NCI-H526 (cell line): ENCODE measurements at regions not wholly inside any gene's neighbourhood (a gene's known extent, or its start where the extent isn't known, plus 50 kb on each side); places are given as distances from the start of the nearest gene placed in this dataset.
"Not testable (repeated sequence)": the region's sequence is repeated elsewhere in the genome, so short reads cannot be mapped to it uniquely, and the experiment has no call there.

Source experiments
- DNase-seq, 2 experiments: peaks; one replicate each; lab custom pipeline; 2025; lab: John Stamatoyannopoulos, UW

DNA sequence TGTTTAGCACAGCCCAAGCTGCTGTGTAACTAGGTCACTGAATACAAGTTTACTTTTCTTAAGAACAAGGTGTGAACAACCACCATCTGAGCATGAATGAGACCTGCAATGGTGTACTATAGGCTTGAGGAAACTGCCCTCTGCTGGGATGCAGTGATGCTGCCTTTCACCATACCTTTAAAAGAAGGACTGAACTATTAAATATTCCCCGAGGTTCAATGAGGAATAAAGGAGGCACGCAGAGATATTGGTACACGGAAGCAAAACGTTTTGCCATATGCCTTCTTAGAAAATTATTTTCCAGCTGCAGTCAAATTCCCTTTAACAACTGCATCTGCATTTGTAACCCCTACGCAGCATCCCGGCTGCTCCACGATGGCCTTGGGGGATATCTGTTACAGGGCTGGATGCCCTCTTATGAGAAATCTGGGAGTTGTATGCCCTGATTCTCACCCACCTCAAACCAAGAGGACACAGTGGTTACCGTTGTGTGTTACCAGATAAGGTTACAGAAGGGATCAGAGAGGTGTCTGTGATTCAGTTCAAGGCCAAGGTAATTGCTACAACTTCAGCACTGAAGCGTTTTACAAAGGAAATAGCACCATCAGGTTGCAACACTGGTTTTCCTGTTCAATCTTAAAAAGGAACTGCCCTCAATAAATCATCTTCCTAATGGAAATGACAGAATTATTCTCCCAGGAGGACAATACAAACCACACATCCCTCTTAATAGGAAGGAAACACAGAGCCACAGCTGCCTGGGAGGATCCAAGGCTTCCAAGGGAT is 470.5 kb downstream of the LTN1 start:
- peak in 1 of 2 experiments; percentile 29 for DNase-seq

DNA sequence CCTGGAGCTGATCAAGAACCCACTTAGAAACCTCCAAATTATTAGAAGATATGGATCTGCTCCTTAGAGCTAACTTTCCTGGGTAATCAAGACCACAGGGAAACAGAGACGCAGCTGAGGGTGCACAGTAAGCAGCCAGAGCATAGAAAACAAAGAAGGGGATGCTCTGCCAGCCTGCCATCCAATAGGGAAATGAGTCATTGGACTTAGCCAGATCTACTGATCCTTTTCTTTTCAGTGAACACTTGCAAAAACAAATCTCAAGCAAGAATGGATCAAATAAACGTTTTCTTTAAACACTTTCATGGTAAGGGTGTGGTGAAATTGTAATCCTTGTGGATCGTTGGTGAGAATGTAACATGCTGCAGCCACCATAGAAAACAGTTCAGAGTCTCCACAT is 474.0 kb downstream of the LTN1 start:
- no peak for DNase-seq

DNA sequence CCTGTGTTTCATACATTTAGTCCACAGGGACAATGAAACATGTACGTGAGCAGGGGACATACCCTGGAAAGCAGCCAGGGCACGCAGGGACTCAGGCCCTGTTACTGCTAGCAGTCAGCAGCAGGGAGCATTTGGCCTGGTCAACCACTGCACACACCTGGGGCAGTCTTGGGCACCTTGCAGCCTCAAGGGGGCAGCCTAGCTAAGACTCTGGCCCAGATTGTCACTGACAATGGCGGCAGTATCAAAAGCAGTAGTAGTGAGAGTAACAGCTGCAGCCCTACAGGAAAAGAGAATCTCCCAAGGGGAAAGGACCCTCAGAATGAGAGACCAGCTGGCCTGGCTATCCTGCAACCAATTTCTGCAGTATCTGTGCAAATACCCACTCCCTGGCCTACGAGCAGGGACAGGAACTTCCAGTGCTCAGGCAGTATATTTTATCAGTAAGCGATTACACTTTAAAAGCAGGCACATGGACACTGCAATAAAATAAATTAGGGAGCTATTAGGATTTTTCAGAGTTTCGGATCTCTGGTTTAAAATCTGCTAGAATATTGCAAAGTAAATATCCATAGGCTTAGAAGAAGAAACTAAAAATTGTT is 475.6 kb downstream of the LTN1 start:
- DNase-seq: peak; percentile 9 to 74

DNA sequence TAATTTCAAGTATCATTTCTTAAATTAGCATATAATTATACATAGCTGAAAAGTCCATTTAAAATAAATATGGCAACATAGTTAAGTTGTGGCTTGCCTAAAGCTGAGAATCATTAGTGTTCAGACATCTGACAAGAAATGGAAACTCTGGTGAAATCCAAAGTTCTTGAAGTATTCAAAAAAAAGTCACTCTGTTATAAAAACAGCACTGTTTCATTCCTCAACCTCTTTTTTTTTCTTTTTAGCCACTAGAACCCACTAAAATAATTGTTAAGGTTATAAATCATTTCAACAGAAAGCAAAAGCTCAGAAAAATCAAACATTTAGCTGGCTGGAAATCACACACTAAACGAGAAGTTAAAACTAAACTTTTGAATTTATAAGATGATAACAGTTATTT is 476.7 kb downstream of the LTN1 start:
- DNase-seq: no peak

DNA sequence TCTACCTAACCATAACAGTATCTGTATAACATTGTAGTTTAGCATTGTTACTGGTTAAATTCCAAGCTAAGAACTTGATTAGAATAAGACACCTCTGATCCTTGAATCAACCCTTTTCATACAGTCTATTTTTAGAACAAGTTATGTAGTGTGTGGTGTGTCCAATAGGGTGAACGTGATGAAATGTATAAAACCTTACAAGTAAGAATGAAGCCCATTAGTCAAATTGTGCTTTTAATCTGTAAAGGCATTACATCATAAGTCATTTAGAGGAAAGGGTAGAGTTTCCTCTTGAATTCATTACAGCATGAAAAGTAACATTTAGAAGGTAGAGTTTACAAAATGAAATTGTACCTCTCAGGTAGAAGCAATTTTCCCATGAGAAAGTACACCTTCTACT is 479.2 kb downstream of the LTN1 start:
- no peak for DNase-seq

DNA sequence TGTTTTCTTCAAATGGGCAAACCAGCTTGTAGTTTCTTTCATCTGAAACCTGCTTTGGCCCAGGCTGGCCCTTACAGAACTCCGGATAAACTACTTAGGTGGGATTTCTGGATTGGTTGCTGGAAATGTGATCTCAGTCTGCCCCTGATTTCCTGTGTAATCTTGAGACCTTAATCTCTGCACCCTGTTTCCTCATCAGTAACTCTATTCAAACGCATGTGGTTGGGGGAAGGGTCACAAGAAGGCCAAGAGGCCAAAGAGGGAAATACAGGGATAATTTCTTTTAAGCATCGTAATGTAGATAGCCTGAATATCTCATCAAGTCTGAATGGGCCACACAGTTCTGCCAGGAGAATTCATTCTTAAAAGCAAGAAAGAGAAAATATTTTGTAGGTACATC is 483.6 kb downstream of the LTN1 start:
- DNase-seq: no peak

DNA sequence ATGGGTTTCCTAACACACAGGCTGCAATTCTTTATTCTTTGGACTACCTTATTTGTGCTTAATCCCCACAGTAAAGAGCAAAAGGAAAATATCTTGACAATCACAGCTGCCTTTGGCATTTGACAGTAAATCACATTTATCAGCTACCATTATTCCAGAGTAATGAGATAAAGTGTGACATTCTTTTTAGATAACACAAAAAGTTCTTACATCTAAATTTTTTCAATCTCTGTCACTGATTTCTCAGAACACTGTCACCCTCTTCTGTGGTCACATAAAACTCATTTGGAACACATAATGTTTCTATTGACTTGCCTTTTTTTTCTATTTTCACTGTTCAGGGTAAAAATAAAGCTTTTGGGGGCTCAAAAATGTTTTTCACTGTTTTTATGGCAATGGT is 484.6 kb downstream of the LTN1 start:
- DNase-seq: no peak

GRCh38 chr21:28496517-28496916 is 496.2 kb downstream of the LTN1 start:
- DNase-seq: no peak

- no peak for DNase-seq
These were observed 500.6 kb downstream of the LTN1 start for GRCh38 chr21:28492127-28492526.

GRCh38 chr21:28489821-28490350 is 502.8 kb downstream of the LTN1 start:
- no peak for DNase-seq

GRCh38 chr21:28489162-28489561 is 503.5 kb downstream of the LTN1 start:
- no peak for DNase-seq

- DNase-seq: no peak
These were observed 505.1 kb downstream of the LTN1 start for GRCh38 chr21:28487455-28488070.

DNA sequence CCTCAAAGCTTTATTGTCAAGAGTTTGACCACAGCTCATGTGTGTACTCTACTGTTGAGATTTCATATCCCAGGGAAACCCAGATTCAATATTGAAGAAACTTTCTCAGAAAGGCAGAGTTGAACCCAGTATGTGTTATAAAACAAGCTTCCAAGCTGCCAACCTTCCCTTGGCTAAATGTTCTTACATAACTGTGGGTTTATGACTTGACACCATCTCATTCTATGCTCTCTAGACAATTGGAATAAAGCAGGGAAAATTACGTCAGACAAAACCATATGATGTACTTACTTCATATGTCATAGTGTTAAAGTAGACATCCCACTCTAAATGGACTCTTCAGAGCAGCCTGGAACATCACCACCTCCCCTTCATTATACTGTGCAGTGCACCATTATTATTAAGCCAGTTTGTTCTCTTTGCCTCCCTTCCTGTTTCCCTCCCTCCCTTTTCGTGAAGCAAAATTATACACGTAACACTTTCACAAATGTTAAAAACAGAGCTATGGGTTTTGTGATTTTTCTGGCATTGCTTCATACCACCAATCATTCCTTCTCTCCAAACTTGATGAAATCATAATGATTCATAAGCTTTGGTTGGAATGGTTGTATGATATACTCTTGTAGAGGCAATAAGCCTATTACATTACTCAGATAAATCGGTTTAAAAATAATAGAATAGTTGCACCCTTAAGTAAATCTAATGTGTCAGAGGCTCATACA is 507.2 kb downstream of the LTN1 start:
- DNase-seq: no peak

GRCh38 chr21:28483301-28484035 is 509.2 kb downstream of the LTN1 start:
- no peak for DNase-seq

DNA sequence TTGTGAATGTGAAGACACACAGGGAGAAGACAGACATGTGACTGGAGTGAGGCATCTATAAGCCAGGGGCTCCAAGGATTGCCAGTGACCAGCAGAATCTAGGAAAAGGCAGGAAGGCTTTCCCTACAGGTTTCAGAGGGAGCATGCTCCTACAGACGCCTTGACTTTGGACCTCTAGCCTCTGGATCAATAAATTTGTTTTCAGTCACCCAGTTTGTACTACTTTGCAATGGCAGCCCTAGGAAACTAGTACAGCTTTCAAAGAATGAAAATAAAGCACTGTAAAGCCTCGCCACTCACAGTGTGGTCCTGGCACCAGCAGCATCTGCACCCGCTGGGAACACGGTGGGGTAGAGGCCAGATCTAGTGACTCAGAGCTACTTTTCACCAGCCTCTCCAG is 510.0 kb downstream of the LTN1 start:
- no peak for DNase-seq

DNA sequence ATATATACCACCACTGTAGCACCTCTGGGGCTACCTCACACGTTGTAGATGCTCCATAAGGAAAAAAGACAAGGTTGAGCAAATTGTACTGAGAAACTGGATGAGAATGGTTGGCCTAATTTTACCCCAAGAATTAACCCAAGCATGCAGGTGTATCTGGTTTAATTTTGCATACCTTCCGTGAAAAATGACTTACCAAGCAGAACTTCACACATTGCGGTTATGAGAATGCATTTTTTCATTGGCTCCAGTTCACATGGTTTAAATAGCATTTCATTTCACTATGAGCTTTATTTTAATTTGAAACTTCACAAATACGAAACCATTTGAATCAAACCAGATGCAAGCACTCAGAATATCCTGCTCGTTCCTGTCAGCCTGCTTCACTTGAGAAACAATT is 512.2 kb downstream of the LTN1 start:
- DNase-seq: no peak

DNA sequence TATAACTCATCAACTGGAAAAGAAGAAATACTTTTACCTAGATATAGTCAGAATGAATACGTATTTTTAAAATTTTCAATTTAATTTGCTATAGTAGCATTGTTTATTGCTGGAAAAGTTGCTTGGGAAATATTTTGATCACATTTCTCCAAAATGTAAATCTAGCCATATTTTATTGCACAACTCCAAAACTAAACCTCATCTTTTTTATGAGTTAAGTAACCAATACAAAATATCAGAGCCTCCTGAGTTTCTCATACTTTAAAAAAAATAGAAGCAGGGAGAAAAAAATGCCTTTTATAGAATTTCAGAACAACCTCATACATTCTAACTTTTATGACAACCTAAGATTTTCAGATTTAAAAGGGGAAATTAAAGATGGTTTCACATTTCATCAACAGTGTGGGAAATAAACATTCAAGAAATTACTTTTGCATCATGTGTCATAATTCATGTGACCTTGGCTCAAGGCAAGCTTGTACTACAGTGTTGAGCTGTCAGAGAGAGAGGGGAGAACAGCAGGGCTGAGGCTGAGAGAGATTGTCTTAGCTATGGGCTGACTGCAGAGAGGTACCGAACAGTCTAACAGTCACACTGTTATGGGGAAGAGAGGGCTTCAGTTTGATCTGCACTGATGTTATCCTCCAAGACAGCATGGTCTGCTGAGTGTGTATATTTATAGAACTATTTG is 519.0 kb downstream of the LTN1 start:
- DNase-seq: no peak

DNA sequence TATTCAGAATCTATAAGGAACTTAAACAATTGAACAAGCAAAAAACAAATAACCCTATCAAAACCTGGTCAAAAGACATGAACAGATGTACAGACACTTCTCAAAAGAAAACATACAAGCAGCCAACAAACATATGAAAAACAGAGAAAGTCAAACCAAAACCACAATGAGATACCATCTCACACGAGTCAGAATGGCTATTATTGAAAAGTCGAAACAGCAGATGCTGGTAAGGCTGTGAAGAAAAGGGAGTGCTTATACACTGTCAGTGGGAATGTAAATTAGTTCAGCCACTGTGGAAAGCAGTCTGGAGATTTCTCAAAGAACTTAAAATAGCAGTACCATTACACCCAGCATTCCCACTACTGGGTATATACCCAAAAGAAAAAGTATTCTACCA is 520.1 kb downstream of the LTN1 start:
- not testable (repeated sequence) for DNase-seq

DNA sequence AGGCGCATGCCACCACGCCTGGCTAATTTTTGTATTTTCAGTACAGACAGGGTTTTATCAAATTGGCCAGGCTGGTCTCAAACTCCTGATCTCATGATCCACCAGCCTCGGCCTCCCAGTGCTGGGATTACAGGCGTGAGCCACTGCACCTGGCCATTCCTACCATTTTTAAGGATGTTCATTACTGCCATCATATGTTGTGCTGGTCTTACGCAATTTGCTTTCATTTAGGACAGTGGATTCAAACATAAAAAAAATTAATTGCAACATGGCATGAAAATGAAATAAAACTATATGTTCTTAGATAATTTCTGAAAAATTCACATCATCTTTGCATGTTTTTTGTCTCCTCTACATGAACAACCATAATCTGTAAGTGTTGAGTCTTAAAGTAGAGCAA is 527.7 kb downstream of the LTN1 start:
- DNase-seq: no peak

GRCh38 chr21:28464095-28464494 is 528.6 kb downstream of the LTN1 start:
- DNase-seq: no peak

GRCh38 chr21:28459193-28459592 is 533.5 kb downstream of the LTN1 start:
- no peak for DNase-seq
